GM08714 (cell line): ENCODE measurements at regions not wholly inside any gene's neighbourhood (a gene's known extent, or its start where the extent isn't known, plus 50 kb on each side); places are given as distances from the start of the nearest gene placed in this dataset.

Experiments
- H3K4me3 ChIP-seq: fragments of 200-500 bp; sonication (Bioruptor generic); 2 replicates; pipeline ENCODE4 v1.5.1; 2014; ENCODE audit warnings: mild to moderate bottlenecking, low read length, inconsistent platforms
- ZNF274 ChIP-seq: IDR thresholded peaks from 2 replicates; pipeline ENCODE4 v1.6.1; 2012; ENCODE audit warnings: mild to moderate bottlenecking, low read depth, low read length

DNA sequence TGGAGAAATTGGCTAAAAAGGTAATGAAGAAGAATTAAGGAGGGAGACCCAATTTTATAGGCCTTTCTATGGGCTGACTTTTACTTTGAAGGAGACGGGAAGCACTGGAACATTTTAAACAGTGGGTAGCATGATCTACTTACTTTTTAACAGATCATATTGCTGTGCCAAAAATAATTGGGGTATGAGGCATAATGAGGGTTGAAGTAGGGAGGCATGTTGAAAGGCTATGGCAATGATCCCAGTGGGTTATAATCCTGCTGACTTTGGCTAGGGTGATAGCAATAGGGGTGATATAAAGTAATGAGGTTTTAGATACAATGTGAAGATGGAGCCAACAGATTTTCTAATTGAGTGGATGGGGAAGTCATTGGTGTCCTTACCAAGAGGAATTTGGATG lies 73.2 kb downstream of the GPR37 start:
- TF ChIP-seq ZNF274 = no peak
- no peak overlapping the region for H3K4me3 ChIP-seq

DNA sequence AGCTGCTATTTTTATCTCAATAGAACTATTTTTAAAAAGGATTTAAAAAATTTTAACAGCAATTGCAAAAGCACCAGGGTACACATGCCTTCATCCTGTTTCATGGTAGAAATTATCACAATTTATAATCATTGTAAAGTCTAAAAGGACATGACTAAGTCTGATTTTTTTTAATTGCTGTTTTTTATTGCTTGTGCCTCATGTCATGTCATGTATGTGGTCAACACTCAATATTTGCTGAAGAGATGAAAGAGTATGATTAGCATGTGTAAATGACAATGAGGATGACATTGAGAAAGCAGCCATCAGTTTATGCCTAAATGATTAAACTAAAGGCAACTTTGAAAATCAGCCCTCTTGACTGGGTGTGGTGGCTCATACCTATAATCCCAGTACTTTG lies 74.8 kb downstream of the GPR37 start:
- no peak overlapping the region for H3K4me3 ChIP-seq
- no peak for TF ChIP-seq ZNF274

DNA sequence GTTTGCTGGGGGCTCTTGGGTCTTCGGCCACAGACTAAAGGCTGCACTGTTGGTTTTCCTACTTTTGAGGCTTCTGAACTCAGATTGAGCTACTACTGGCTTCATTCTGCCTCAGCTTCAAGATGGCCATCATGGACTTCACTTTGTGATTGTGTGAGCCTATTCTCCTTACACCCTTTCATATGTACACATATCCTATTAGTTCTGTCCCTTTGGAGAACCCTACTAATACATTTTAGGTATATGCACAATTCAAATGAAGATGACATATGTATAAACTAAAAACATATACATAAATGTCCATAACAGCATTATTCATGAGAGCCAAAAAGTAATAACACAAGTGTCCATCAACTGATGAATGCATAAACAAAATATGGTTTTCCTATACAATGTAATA lies 75.7 kb downstream of the GPR37 start:
- no peak overlapping the region for H3K4me3 ChIP-seq
- TF ChIP-seq ZNF274 = no peak

DNA sequence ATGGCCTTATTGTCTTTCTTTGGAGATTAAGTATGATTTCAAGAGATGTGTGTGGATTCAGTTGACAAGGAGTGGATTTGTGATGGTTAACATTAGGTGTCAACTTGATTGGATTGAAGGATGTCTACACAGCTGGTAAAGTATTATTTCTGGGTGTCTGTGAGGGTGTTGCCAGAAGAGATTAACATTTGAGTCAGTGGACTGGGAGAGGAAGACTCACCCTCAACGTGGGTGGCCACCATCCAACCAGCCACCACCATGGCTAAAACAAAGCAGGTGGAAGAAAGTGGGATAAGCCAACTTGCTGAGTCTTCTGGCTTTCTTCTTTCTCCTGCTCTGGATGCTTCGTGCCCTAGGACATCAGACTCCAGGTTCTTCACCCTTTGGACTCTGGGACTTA lies 76.1 kb downstream of the GPR37 start:
- no peak for TF ChIP-seq ZNF274
- H3K4me3 ChIP-seq = no peak overlapping the region

DNA sequence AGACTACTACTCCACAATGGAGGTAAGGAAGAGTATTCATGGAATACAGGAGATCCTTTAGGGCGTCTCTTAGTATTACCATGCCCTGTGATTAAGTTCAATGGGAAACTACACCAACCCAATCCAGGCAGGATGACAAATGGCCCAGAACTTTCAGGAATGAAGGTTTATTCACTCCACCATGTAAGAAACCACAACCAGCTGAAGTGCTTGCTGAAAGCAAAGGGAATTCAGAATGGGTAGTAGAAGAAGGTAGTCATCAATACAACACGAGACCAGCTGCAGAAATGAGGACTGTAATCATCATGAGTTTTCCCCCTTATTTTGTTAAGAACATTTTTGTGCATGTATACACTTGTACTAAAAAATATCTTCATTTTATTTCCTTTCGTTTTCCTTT lies 76.6 kb downstream of the GPR37 start:
- TF ChIP-seq ZNF274 = no peak
- no peak overlapping the region for H3K4me3 ChIP-seq

DNA sequence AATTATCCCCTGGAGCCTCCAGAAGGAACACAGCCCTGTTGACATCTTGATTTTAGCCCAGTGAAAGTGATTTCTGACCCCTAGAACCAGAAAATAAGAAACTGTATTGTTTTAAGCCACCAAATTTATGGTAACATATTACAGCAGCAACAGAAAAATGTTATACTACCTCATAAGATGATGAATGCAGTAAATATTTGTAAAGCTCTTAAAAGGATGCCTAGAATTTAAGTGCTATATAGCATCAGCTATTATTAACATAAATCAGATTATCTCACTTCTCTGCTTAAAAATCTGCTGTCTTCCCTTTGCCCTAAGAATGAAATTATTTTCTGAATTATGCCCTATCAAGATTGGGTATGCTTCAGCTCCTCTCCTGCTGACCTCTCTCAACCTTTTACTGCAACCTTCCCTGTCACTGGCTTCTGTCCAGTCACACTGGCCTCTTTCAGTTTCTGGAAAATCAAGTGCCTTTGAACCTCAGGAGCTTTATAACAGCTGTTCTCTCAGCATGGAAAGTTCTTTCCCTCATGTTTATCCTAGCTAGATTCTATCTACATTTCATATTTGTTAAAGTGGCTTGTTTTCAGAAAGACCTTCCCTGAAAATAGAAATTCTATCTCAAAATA lies 78.9 kb downstream of the GPR37 start:
- no peak for TF ChIP-seq ZNF274
- H3K4me3 ChIP-seq = no peak overlapping the region

DNA sequence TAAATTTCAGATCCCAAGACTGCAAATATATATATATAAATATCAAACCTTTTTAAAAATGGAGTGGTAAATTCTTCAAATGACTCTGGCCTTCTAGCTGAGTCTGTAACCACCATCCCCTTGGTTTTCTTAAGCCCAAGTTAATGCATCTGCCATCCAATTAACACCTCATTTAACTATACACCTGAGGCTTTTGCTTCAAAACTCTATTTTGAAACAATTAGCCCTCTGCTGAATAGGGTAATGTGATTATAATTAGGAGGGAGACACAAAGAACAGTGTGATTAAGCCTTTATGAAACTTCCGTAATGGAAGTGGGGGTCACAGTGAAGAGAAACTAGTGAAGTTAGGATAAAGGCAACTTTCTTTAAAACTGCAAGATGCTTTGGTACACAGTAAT lies 83.6 kb downstream of the GPR37 start:
- H3K4me3 ChIP-seq = no peak overlapping the region
- no peak for TF ChIP-seq ZNF274

DNA sequence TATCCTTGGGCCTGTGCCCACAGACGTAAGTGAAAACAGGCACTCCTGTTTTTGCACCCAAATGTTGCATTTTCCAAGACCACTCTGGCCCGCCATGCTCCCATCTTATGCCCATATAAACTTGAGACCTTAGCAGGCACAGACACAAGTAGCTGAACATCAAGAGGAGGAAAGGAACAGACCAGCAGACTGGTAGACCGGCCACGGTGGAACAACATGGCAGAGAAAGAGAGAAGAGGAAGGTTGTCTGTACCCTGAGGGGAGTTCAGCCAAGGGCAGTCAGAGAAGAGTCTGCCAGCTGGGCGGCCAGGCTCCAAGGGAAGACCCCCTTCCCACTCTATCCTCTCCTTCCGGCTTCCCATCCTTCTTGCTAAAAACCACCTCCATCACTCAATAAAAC lies 85.3 kb downstream of the GPR37 start:
- no peak overlapping the region for H3K4me3 ChIP-seq
- no peak for TF ChIP-seq ZNF274

DNA sequence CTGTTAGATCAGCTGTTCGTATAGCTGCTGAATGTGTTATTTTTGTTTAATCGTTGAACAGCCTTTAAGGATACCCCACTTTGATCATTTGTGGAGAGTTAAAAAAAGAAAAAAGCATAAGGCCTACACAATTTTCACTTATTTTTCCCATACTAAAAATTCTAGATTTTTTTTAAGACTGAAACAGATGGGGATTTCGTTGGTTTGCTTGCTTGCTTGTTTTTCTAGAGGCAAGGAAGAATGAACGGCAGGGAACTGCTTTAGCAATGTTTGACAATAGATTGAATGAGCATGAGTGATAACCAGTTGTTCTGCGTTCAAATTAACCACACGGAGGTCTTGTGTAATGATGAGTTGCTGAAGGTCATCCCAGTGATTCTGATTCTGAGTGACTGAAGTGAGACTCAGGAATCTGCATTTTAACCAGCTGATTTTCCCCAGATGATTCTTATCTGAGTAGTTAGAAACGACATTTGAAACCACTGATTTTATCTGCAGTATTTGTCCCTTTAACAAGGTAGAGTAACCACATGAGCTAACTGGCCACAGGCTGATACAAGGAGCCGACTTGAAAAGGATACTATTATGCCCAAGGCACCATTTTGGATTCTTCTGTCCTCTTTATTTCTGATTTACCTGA lies 85.9 kb downstream of the GPR37 start:
- H3K4me3 ChIP-seq = no peak overlapping the region
- TF ChIP-seq ZNF274 = no peak

DNA sequence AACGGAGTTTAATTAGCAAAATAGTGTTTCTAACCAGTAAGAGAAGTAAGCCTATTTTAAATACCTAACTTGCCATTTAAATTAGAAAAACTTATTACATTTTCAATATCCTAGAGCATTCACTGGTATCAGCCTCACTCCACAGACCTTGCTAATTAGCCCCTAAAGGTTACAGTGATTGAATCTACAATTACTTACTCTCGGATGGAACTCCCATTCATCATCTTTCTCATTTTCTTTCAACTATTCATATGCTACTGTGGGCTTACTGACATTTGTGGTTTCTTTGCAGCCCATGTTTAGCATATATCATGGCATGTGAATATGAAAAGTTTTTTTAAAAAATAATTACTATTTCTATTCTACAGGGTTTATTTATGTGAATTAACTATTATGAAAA lies 86.4 kb downstream of the GPR37 start:
- no peak for TF ChIP-seq ZNF274

DNA sequence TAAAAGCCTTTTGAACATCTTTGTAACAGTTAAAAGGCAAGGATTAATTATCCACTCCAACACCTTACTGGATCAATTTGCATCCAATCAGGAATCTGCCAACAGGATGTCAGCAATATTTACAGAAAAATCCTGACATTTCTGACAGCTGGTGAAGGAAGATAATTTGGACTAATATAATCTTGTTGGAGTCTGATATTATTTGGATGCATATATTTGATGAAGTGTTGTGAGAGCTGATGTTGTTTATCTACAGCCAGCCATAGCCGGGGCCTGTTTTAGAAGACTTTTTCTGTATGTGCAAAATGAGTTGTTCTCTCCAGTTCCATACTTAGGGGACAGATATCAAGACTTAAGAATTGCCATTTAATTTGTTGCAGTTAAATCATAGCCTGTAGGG lies 91.1 kb downstream of the GPR37 start:
- TF ChIP-seq ZNF274 = no peak
- no peak overlapping the region for H3K4me3 ChIP-seq

More for the DNA sequence above, 86.4 kb downstream of the GPR37 start:
- no peak overlapping the region for H3K4me3 ChIP-seq

DNA sequence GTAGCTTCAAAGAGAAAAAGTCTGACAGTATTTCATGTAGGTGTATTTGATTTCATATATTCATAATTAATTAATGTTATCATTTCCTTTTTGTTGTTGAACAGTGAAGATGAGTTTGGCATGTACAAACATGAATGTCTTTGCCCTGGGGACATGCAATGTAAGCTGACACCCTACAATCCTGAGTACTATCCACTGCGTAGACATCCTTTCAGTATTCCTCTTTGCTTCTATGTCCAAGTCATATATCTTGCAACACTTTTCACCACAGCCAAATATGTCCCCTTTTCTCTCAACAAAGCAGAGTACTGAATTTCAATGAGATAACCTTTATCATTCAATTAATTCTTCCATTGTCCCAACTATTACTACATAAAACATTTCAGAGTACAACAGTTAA lies 93.6 kb downstream of the GPR37 start:
- H3K4me3 ChIP-seq = no peak overlapping the region
- TF ChIP-seq ZNF274 = no peak

DNA sequence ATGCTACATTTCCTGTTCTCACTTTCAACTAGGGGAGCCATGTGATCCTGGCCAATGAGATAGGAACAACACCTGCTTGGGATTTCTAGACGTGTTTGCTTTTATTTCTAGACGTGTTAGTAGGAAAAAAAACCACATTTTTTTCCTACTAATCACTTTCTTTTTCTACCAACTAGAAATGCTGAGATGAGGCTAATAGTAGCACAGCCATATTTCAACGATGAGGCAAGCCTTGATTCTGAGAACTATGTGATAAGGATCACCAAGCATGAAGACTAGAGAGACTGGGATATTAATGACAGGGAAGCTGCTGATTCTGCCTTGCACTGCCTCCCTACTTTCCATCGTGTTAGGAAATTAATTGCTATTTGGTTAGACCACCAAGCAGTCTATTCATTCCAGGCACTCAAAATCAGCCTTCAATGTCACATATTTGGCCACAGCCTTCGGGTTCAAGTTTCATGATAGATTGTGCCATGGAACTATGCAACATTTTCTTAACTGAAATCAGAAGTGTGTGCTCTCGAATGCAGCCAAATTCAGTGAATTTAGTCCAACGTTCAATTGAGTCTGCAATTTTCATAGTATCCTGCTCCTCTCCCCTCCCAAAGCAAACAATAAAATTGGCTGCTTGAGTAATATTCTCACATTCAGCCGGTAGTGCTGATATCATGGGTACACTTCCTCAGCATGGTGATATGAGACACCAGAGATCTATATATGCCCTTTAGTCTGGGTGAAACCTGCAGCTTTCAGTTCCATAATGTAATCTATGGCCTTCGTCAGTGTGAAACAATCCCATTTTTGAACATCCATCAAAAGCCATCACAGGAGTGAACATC lies 98.1 kb downstream of the GPR37 start:
- TF ChIP-seq ZNF274 = no peak
- no peak overlapping the region for H3K4me3 ChIP-seq

DNA sequence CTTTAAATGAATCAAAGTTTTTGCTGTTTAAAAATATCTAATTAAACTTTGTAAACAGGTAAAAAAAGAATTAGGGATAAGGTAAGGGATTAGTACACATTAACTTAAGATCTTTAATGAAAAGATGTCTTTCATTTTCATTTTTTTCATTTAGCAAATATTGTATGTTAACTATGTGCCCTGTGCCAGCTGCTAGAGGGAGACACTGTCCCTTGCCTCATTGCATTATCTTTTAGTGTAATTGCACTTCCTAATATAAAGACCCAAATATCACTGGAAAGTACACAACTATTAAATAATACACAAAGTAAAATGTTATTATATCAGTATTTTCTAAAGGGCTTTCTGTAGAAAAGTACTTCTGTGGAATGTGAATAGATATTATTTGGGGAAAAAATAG lies 102.7 kb downstream of the GPR37 start:
- TF ChIP-seq ZNF274 = no peak
- H3K4me3 ChIP-seq = no peak overlapping the region

DNA sequence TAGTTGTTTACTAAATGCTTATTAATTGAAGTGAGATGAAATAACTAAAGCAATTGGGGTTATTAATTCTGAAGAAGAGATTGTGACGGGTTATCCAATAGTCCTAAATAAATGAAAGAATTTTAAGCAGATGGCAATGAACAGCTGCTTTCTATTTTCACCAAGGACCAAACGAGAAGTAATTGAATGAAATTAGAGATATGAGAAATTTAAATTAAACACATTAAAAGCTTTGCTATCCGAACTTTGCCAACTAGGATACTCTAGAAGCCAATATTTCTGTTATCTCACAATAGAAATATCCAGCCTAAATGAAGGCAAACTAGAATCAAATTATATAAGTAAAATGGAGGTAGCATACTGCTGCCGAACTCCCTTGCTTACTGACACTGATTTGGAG lies 103.2 kb downstream of the GPR37 start:
- H3K4me3 ChIP-seq = no peak overlapping the region
- no peak for TF ChIP-seq ZNF274
